Spleen (tissue), 11 donors: ENCODE measurements at regions not wholly inside any gene's neighbourhood (a gene's known extent, or its start where the extent isn't known, plus 50 kb on each side); places are given as distances from the start of the nearest gene placed in this dataset.
A peak's percentile ranks its signal among the peaks of the same experiment; 100 is the strongest.

Source experiments
- DNase-seq: peaks from one replicate; pipeline ENCODE4 v3.0.0-alpha.2; 2020
- H3K27ac ChIP-seq, 8 donors: fragments of 200-600 bp; sonication (generic) in 7 of 8; 1 replicate in 4 of 8; 2 replicates in 4 of 8; pipeline versions ENCODE4 v1.5.0 to v1.8.0; 2016 to 2021; ENCODE audit warnings: inconsistent platforms in 4 of 8, mild to moderate bottlenecking in 4 of 8, moderate library complexity in 1 of 8
- H3K27me3 ChIP-seq, 7 donors: fragments of 200-600 bp; sonication (generic) in 6 of 7; replicated peaks in 1 of 7; 1 replicate in 4 of 7; 2 replicates in 3 of 7; pipeline versions ENCODE4 v1.5.0 to v1.8.0; 2016 to 2021; ENCODE audit warnings: inconsistent platforms in 3 of 7, mild to moderate bottlenecking in 1 of 7
- H3K36me3 ChIP-seq, 6 donors: fragments of 200-600 bp; sonication (generic) in 5 of 6; 1 replicate in 4 of 6; 2 replicates in 2 of 6; pipeline versions ENCODE4 v1.5.0 to v1.8.0; 2016 to 2021; ENCODE audit warnings: inconsistent platforms in 2 of 6
- H3K4me1 ChIP-seq, 6 donors: fragments of 200-600 bp; sonication (generic) in 5 of 6; 1 replicate in 3 of 6; 2 replicates in 3 of 6; pipeline versions ENCODE4 v1.5.0 to v1.8.0; 2016 to 2021; ENCODE audit warnings: inconsistent platforms in 3 of 6
- H3K4me3 ChIP-seq, 8 donors: fragments of 200-600 bp; sonication (generic) in 7 of 8; 1 replicate in 4 of 8; 2 replicates in 4 of 8; pipeline versions ENCODE4 v1.5.0 to v1.8.0; 2016 to 2021; ENCODE audit warnings: inconsistent platforms in 4 of 8, mild to moderate bottlenecking in 4 of 8, moderate library complexity in 2 of 8
- H3K9me3 ChIP-seq, 8 donors: fragments of 200-600 bp; sonication (generic) in 7 of 8; 1 replicate in 4 of 8; 2 replicates in 4 of 8; pipeline versions ENCODE4 v1.5.0 to v1.8.0; 2016 to 2021; ENCODE audit warnings: inconsistent platforms in 4 of 8
- CTCF ChIP-seq, 11 experiments: fragments of 200-600 bp in 7 of 11; fragments of 450-650 bp in 4 of 11; sonication (generic) in 4 of 11; IDR thresholded peaks in 8 of 11; conservative IDR thresholded peaks in 3 of 11; 1 replicate in 7 of 11; 2 replicates in 4 of 11; pipeline versions ENCODE4 v1.4.0 to v1.8.0; 2016 to 2021; ENCODE audit warnings: antibody characterized with exemption in 11 of 11, inconsistent platforms in 4 of 11, mild to moderate bottlenecking in 1 of 11
- POLR2A ChIP-seq, 3 donors: fragments of 450-650 bp; IDR thresholded peaks; one replicate each; pipeline ENCODE4 v1.5.1; 2017; ENCODE audit warnings: antibody characterized with exemption in 3 of 3, mild to moderate bottlenecking in 1 of 3
- POLR2AphosphoS5 ChIP-seq, 3 donors: sonication (generic); formaldehyde crosslinking; IDR thresholded peaks; one replicate each; pipeline ENCODE4 v1.5.1; 2017; ENCODE audit warnings: antibody characterized with exemption in 3 of 3
- WGBS, 5 donors: extraction: QIAGEN DNeasy Blood & Tissue Kit in 3 of 5; methylation state at CpG; one replicate each; pipeline versions ENCODE4 v1.1.5 to v1.1.7; 2013 to 2018; 5-methylcytosine and 5-hydroxymethylcytosine counted together
- intact Hi-C: fragments of 100-400 bp; cut with DNase I; formaldehyde crosslinking; loops from one replicate; pipeline ENCODE4 v1.15.0; 2023; ENCODE audit warnings: low total_unique reads
- donor health status: healthy with polysubstance abuse.
- donor health status: DM: no; HTN: no; CAD: no; lungs with moderate emphysema.
- donor health status: DM: no; HTN: no; CAD: no.
- donor health status: Bipolar disorder and iron deficiency.
- donor health status: healthy.
- donor health status: DM: no; HTN: no; CAD: no.
- donor health status: DM: yes; HTN: yes; CAD: no.

- intact Hi-C loops: no loop called here
- Histone ChIP-seq H3K4me3 (no peak overlapping the region), H3K4me1 (no peaks in the 10 kb centered on the region), H3K27ac (no peak overlapping the region), H3K36me3 (no peaks in the 10 kb centered on the region), H3K9me3 (peaks cover 0 to 9% (median 0%) of the 10 kb centered on the region in 8 donors), H3K27me3 (no peaks in the 10 kb centered on the region)
- 72 to 85% (median 75%) methylated on average over 7 of the region's 7 CpGs for WGBS, 5 donors
- TF ChIP-seq POLR2AphosphoS5 (IDR thresholded peaks at IDR 0.05): no peak
- no peak for TF ChIP-seq POLR2A (IDR thresholded peaks at IDR 0.05)
- TF ChIP-seq CTCF (IDR thresholded peaks at IDR 0.05 in 8 of 11, conservative IDR thresholded peaks at IDR 0.05 in 3 of 11): no peak
- DNase-seq: no peak
Measured at GRCh38 chr1:174077749-174078490, 55.8 kb upstream of the RC3H1 start.

GRCh38 chr1:174075245-174075692, 53.1 kb upstream of the RC3H1 start:
- Histone ChIP-seq H3K36me3 (no peaks in the 10 kb centered on the region), H3K9me3 (no peaks in the 10 kb centered on the region), H3K4me3 (no peak overlapping the region), H3K27me3 (no peaks in the 10 kb centered on the region), H3K4me1 (no peaks in the 10 kb centered on the region), H3K27ac (no peak overlapping the region)
- no peak for DNase-seq
- WGBS, 5 donors: 55 to 78% (median 64%) methylated on average over 2 of the region's 2 CpGs
- intact Hi-C loops: no loop called here
- TF ChIP-seq CTCF (IDR thresholded peaks at IDR 0.05 in 8 of 11, conservative IDR thresholded peaks at IDR 0.05 in 3 of 11) (no peak), POLR2AphosphoS5 (IDR thresholded peaks at IDR 0.05) (no peak), POLR2A (IDR thresholded peaks at IDR 0.05) (no peak)

- H3K27me3 ChIP-seq: no peaks in the 10 kb centered on the region
- TF ChIP-seq POLR2AphosphoS5 (IDR thresholded peaks at IDR 0.05) (no peak), CTCF (IDR thresholded peaks at IDR 0.05 in 8 of 11, conservative IDR thresholded peaks at IDR 0.05 in 3 of 11) (peak in 1 of 11 experiments; percentile 15)
- no peaks in the 10 kb centered on the region for H3K36me3 ChIP-seq
- H3K27ac ChIP-seq: no peak overlapping the region
- DNase-seq: no peak
- H3K4me3 ChIP-seq: no peak overlapping the region
- intact Hi-C loops: no loop called here
- 45 to 54% (median 50%) methylated on average over 2 of the region's 2 CpGs for WGBS, 5 donors
- no peaks in the 10 kb centered on the region for H3K4me1 ChIP-seq
- H3K9me3 ChIP-seq: no peaks in the 10 kb centered on the region
Measured at GRCh38 chr1:174074757-174075156, 52.6 kb upstream of the RC3H1 start.

GRCh38 chr1:174072581-174072980, 50.4 kb upstream of the RC3H1 start:
- H3K4me1 ChIP-seq: no peaks in the 10 kb centered on the region
- H3K4me3 ChIP-seq: no peak overlapping the region
- no peak overlapping the region for H3K27ac ChIP-seq
- no peak for TF ChIP-seq POLR2A (IDR thresholded peaks at IDR 0.05)
- no peaks in the 10 kb centered on the region for H3K27me3 ChIP-seq
- no peaks in the 10 kb centered on the region for H3K36me3 ChIP-seq
- no peaks in the 10 kb centered on the region for H3K9me3 ChIP-seq
- intact Hi-C loops: no loop called here
- WGBS, 5 donors: 79 to 90% (median 89%) methylated on average over 3 of the region's 3 CpGs
- no peak for DNase-seq
